ENCODE measurements at regions not wholly inside any gene's neighbourhood (a gene's known extent, or its start where the extent isn't known, plus 50 kb on each side); places are given as distances from the start of the nearest gene placed in this dataset.

- no peak overlapping the region for H4K91ac ChIP-seq (replicated peaks; ENCODE audit: insufficient read length, low read length)
- POLR2A ChIA-PET (ENCODE audit: partially characterized antibody) = no interaction called here
- H2BK20ac ChIP-seq (ENCODE audit: low read length) = peak overlapping the region; percentile 49
- no peaks in the 10 kb centered on the region for H3K36me3 ChIP-seq (ENCODE audit: control insufficient read depth in 2 of 4, insufficient read depth in 4 of 4, low read length in 3 of 4)
- no peaks in the 10 kb centered on the region for H3K79me2 ChIP-seq (ENCODE audit: control insufficient read depth in 1 of 2, insufficient read depth in 2 of 2, low read length in 2 of 2)
- no peak for TF ChIP-seq KDM1A (IDR thresholded peaks at IDR 0.05; ENCODE audit: borderline replicate concordance, low read length)
- TF ChIP-seq BRCA1 (IDR thresholded peaks at IDR 0.05; ENCODE audit: low read depth, low read length) = no peak
- CTCF ChIA-PET (ENCODE audit: partially characterized antibody) = interaction anchor here (0.6 to 1.0 kb wide), 2 partner anchors 23 to 248 kb away, joined by 3 read pairs; no protein-coding TSS in a partner anchor
- H3K27ac ChIP-seq (ENCODE audit: low read depth, low read length) = no peak overlapping the region
- no peak overlapping the region for H2BK120ac ChIP-seq (replicated peaks; ENCODE audit: low read depth, low read length)
- no peak overlapping the region for H2BK5ac ChIP-seq (ENCODE audit: low read depth, low read length)
- peak overlapping the region; percentile 18; the same call in 1 of the 2 replicates for H2BK12ac ChIP-seq (ENCODE audit: low read depth, low read length)
- H4K8ac ChIP-seq (ENCODE audit: extremely low read depth, insufficient read depth, low read length) = no peak overlapping the region
- no peak overlapping the region for H4K5ac ChIP-seq (ENCODE audit: insufficient read length, low read depth, low read length)
- no peak overlapping the region for H3K4me3 ChIP-seq (ENCODE audit: extremely low read depth in 1 of 4, insufficient read depth in 2 of 4, low read depth in 3 of 4, low read length in 4 of 4)
- H3K27me3 ChIP-seq (replicated peaks in 1 of 4; ENCODE audit: control insufficient read depth in 3 of 4, extremely low read depth in 1 of 4, insufficient read depth in 3 of 4, low read length in 3 of 4) = no peaks in the 10 kb centered on the region; a peak in 1 of 7 replicates
- no peaks in the 10 kb centered on the region for H3K79me1 ChIP-seq (ENCODE audit: low read depth, low read length)
- no peak overlapping the region for H3K4me2 ChIP-seq (ENCODE audit: insufficient read depth in 1 of 2, low read depth in 2 of 2, low read length in 2 of 2)
- H3K4ac ChIP-seq (replicated peaks; ENCODE audit: insufficient read length, low read depth, low read length) = no peak overlapping the region
- peaks cover 0 to 24% (median 7%) of the 10 kb centered on the region in 4 experiments; a peak in 5 of 7 replicates for H3K4me1 ChIP-seq (replicated peaks in 1 of 4; ENCODE audit: control insufficient read depth in 3 of 4, insufficient read depth in 4 of 4, low read length in 3 of 4)
- no peak overlapping the region for H3K14ac ChIP-seq (ENCODE audit: insufficient read length)
- H2BK15ac ChIP-seq (ENCODE audit: low read length) = no peak overlapping the region
- H2AFZ ChIP-seq (ENCODE audit: low read length) = no peak overlapping the region
- DNase-seq (ENCODE audit: low read depth in 1 of 2, low spot score in 2 of 2) = no peak
- H3K23me2 ChIP-seq (ENCODE audit: low read depth, low read length) = peaks cover 3% of the 10 kb centered on the region; the same call in 1 of the 2 replicates
- no peak overlapping the region for H2AK5ac ChIP-seq (ENCODE audit: low read depth, low read length)
- FAIRE-seq = no peak
- no peak overlapping the region for H3K23ac ChIP-seq (ENCODE audit: insufficient read length)
- H3K9ac ChIP-seq (replicated peaks in 1 of 4; ENCODE audit: extremely low read depth in 1 of 4, low read depth in 3 of 4, low read length in 3 of 4) = no peak overlapping the region
- no peaks in the 10 kb centered on the region for H4K20me1 ChIP-seq (replicated peaks in 1 of 2; ENCODE audit: control insufficient read depth in 1 of 2, insufficient read depth in 2 of 2, low read length in 2 of 2)
- no peak overlapping the region for H3K18ac ChIP-seq (ENCODE audit: extremely low read depth, low read length)
- 89% methylated on average over 3 of the region's 3 CpGs; no CpG with 5 or more reads in 1 of the 2 experiments for WGBS, 2 experiments (ENCODE audit: extremely low coverage in 1 of 2, insufficient coverage in 1 of 2, insufficient read length in 1 of 2, insufficient replicate concordance in 2 of 2, low coverage in 1 of 2, low lambda C conversion rate in 2 of 2, missing lambda C conversion rate in 1 of 2)
- no peaks in the 10 kb centered on the region for H3K9me3 ChIP-seq (ENCODE audit: insufficient read depth in 2 of 2, low read depth in 1 of 2, low read length in 1 of 2)
- H3K56ac ChIP-seq (replicated peaks; ENCODE audit: insufficient read length, low read depth, low read length) = no peak overlapping the region
Observed at GRCh38 chr6:144954241-144954556, 669.1 kb downstream of the UTRN start.

Measured in H1 (cell line).